ENCODE measurements at regions not wholly inside any gene's neighbourhood (a gene's known extent, or its start where the extent isn't known, plus 50 kb on each side); places are given as distances from the start of the nearest gene placed in this dataset.
"Not testable (repeated sequence)": the region's sequence is repeated elsewhere in the genome, so short reads cannot be mapped to it uniquely, and the experiment has no call there.

DNA sequence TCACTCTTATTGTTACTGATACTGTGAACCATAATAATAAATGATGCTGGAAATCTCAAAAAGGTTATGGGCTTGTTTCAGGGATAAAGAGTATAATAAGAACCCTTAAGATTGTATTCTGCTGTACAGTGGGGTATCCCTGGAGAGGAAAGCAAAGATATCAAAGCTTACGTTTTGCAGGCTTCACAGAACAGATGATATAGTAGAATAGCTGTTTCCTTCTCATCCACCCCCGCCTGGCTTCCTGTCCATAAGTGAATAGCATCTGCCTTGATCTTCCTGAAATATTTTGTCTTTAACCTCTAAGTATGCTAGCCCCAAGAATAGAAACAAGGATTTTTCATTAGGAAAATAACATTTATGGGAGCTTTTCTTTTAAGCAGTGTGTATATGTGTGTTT is 345.3 kb downstream of the SRGAP2C start:
- TF ChIP-seq, protein P1, sequence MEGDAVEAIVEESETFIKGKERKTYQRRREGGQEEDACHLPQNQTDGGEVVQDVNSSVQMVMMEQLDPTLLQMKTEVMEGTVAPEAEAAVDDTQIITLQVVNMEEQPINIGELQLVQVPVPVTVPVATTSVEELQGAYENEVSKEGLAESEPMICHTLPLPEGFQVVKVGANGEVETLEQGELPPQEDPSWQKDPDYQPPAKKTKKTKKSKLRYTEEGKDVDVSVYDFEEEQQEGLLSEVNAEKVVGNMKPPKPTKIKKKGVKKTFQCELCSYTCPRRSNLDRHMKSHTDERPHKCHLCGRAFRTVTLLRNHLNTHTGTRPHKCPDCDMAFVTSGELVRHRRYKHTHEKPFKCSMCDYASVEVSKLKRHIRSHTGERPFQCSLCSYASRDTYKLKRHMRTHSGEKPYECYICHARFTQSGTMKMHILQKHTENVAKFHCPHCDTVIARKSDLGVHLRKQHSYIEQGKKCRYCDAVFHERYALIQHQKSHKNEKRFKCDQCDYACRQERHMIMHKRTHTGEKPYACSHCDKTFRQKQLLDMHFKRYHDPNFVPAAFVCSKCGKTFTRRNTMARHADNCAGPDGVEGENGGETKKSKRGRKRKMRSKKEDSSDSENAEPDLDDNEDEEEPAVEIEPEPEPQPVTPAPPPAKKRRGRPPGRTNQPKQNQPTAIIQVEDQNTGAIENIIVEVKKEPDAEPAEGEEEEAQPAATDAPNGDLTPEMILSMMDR (IDR thresholded peaks at IDR 0.05; ENCODE audit: borderline replicate concordance, extremely low read depth, low read length, poor library complexity, severe bottlenecking): not testable (repeated sequence)
- TF ChIP-seq EZH2 (IDR thresholded peaks at IDR 0.05; ENCODE audit: borderline replicate concordance, low read depth, low read length, severe bottlenecking): not testable (repeated sequence)
